ENCODE measurements at regions not wholly inside any gene's neighbourhood (a gene's known extent, or its start where the extent isn't known, plus 50 kb on each side); places are given as distances from the start of the nearest gene placed in this dataset.
A peak's percentile ranks its signal among the peaks of the same experiment; 100 is the strongest.

DNA sequence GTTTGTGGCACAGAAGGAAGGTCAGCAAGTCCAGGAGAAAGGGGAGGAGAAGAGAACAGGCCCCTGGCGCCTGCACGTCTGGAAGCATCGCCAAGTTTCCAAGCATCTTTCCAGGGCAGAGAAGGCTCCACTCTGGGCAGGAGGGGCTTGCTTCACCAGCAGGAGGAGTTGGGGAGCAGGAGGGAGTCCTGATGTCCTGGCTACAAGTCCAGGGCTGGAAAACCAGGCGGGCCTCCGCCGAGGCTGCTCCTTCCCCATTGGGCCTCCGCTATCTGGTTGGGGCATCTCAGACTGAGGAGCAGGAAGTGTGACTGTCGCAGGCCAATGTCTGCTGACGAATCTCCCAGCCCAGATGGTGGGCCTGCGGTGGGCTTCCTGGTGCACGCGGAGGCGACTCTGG is 421.9 kb downstream of the PREX1 start:
- BruUV-seq (replicated peaks): no TSS peak

DNA sequence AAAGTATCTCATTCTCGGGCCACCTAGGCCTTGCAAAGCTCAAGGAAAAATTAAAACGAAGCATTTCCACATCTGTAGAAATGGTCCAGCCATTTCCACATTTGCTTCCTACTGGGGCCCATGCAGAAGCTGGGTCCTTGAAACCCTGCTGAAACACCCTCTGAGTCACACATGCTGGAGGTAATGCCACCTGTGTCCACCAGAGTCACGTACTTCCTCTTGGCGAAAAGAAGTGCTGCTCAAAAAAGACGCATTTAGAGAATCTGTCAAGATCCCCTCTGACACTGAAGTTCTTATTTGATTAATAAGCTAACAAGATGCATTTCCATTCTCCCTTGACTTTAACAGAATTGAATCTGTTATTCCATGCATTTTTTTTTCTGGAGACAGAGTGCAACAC is 423.2 kb downstream of the PREX1 start:
- DNase-seq (ENCODE audit: low read depth, low spot score) (no peak), FAIRE-seq (no peak), ATAC-seq (peak; percentile 73)
- Histone ChIP-seq H4K20me1 (ENCODE audit: control insufficient read depth, insufficient read depth) (no peaks in the 10 kb centered on the region), H2AFZ (ENCODE audit: control insufficient read depth, low read depth, low read length) (no peak overlapping the region), H3K4me2 (ENCODE audit: control insufficient read depth, insufficient read depth) (no peak overlapping the region), H3K9ac (ENCODE audit: control insufficient read depth, insufficient read depth, low read length) (no peak overlapping the region), H3K27me3 (replicated peaks in 1 of 2; ENCODE audit: control insufficient read depth in 2 of 2, insufficient read depth in 2 of 2, low read length in 1 of 2) (peaks cover 0 to 4% of the 10 kb centered on the region in 2 experiments; a peak in 3 of 4 replicates), H3K9me3 (replicated peaks; ENCODE audit: control insufficient read depth, insufficient read depth, low read length) (no peaks in the 10 kb centered on the region), H3K4me1 (ENCODE audit: control insufficient read depth, insufficient read depth, low read length) (no peaks in the 10 kb centered on the region; the same call in 1 of the 2 replicates), H3K27ac (ENCODE audit: control insufficient read depth, insufficient read depth) (no peak overlapping the region), H3K36me3 (ENCODE audit: control insufficient read depth in 2 of 2, insufficient read depth in 2 of 2, low read length in 1 of 2) (no peaks in the 10 kb centered on the region), H3K4me3 (no peak overlapping the region), H3K79me2 (ENCODE audit: control insufficient read depth, insufficient read depth, low read length) (no peaks in the 10 kb centered on the region)
- in situ Hi-C loops (cut with MboI) (no loop called here), intact Hi-C loops (cut with micrococcal nuclease; ENCODE audit: unreplicated experiment) (no loop called here)
- SMC1A ChIA-PET (ENCODE audit: uncharacterized antibody, unreplicated experiment): interaction anchor here (1.3 kb wide), 1 partner anchor 51 kb away, joined by 4 read pairs; no protein-coding TSS in a partner anchor
- RAD21 ChIA-PET (ENCODE audit: unreplicated experiment): no interaction called here
- 26% methylated on average over 5 of the region's 5 CpGs for WGBS (ENCODE audit: insufficient coverage, insufficient replicate concordance, low lambda C conversion rate, missing lambda C conversion rate)
- POLR2A ChIA-PET: no interaction called here
- BruUV-seq (replicated peaks): no TSS peak
- CTCF ChIA-PET: interaction anchor here (0.6 kb wide), 1 partner anchor 1496 kb away, joined by 3 read pairs; no protein-coding TSS in a partner anchor
- TF ChIP-seq IRF4 (IDR thresholded peaks at IDR 0.05; ENCODE audit: low read depth, low read length): no peak
- TF ChIP-seq HDGF (IDR thresholded peaks at IDR 0.05): no peak
- TF ChIP-seq RAD21 (IDR thresholded peaks at IDR 0.05; ENCODE audit: insufficient read depth, low read depth, low read length): peak; percentile 46
- no peak for TF ChIP-seq EGR1 (IDR thresholded peaks at IDR 0.05; ENCODE audit: borderline replicate concordance in 1 of 2, low read depth in 2 of 2, low read length in 2 of 2)
- TF ChIP-seq, protein P1, sequence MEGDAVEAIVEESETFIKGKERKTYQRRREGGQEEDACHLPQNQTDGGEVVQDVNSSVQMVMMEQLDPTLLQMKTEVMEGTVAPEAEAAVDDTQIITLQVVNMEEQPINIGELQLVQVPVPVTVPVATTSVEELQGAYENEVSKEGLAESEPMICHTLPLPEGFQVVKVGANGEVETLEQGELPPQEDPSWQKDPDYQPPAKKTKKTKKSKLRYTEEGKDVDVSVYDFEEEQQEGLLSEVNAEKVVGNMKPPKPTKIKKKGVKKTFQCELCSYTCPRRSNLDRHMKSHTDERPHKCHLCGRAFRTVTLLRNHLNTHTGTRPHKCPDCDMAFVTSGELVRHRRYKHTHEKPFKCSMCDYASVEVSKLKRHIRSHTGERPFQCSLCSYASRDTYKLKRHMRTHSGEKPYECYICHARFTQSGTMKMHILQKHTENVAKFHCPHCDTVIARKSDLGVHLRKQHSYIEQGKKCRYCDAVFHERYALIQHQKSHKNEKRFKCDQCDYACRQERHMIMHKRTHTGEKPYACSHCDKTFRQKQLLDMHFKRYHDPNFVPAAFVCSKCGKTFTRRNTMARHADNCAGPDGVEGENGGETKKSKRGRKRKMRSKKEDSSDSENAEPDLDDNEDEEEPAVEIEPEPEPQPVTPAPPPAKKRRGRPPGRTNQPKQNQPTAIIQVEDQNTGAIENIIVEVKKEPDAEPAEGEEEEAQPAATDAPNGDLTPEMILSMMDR (IDR thresholded peaks at IDR 0.05 in 2 of 3, conservative IDR thresholded peaks at IDR 0.05 in 1 of 3; ENCODE audit: control insufficient read depth in 2 of 3, extremely low read depth in 1 of 3, insufficient read depth in 1 of 3, low read depth in 3 of 3, low read length in 3 of 3): peak in 2 of 3 experiments; percentile 55 to 57; a peak in 4 of 6 replicates
- TF ChIP-seq FOS (IDR thresholded peaks at IDR 0.05; ENCODE audit: borderline replicate concordance, extremely low read depth, insufficient read length): no peak

More for the DNA sequence above, 421.9 kb downstream of the PREX1 start:
- H2AFZ ChIP-seq (ENCODE audit: control insufficient read depth, low read depth, low read length): no peak overlapping the region
- TF ChIP-seq RAD51 (IDR thresholded peaks at IDR 0.05) (no peak), EGR1 (IDR thresholded peaks at IDR 0.05; ENCODE audit: borderline replicate concordance in 1 of 2, low read depth in 2 of 2, low read length in 2 of 2) (peak in 1 of 2 experiments; percentile 3; a peak in 1 of 3 replicates)
- DNase-seq (ENCODE audit: low read depth, low spot score) (no peak), FAIRE-seq (no peak), ATAC-seq (no peak)
- H3K9me3 ChIP-seq (replicated peaks; ENCODE audit: control insufficient read depth, insufficient read depth, low read length): no peaks in the 10 kb centered on the region
- 37% methylated on average over 13 of the region's 13 CpGs for WGBS (ENCODE audit: insufficient coverage, insufficient replicate concordance, low lambda C conversion rate, missing lambda C conversion rate)
- no peak overlapping the region for H3K4me2 ChIP-seq (ENCODE audit: control insufficient read depth, insufficient read depth)
- H3K27me3 ChIP-seq (replicated peaks in 1 of 2; ENCODE audit: control insufficient read depth in 2 of 2, insufficient read depth in 2 of 2, low read length in 1 of 2): peaks cover 0 to 4% of the 10 kb centered on the region in 2 experiments; a peak in 3 of 4 replicates
- no peak overlapping the region for H3K4me3 ChIP-seq
- H3K27ac ChIP-seq (ENCODE audit: control insufficient read depth, insufficient read depth): no peak overlapping the region
- H3K36me3 ChIP-seq (ENCODE audit: control insufficient read depth in 2 of 2, insufficient read depth in 2 of 2, low read length in 1 of 2): no peaks in the 10 kb centered on the region
- RAD21 ChIA-PET (ENCODE audit: unreplicated experiment): no interaction called here
- in situ Hi-C loops (cut with MboI): no loop called here
- SMC1A ChIA-PET (ENCODE audit: uncharacterized antibody, unreplicated experiment): interaction anchor here (1.3 kb wide), 1 partner anchor 52 kb away, joined by 4 read pairs; no protein-coding TSS in a partner anchor
- intact Hi-C loops (cut with micrococcal nuclease; ENCODE audit: unreplicated experiment): no loop called here
- no peak overlapping the region for H3K9ac ChIP-seq (ENCODE audit: control insufficient read depth, insufficient read depth, low read length)
- POLR2A ChIA-PET: no interaction called here
- CTCF ChIA-PET: interaction anchor here (1.7 kb wide), 1 partner anchor 215 kb away, joined by 5 read pairs; no protein-coding TSS in a partner anchor
- no peaks in the 10 kb centered on the region for H4K20me1 ChIP-seq (ENCODE audit: control insufficient read depth, insufficient read depth)
- H3K4me1 ChIP-seq (ENCODE audit: control insufficient read depth, insufficient read depth, low read length): no peaks in the 10 kb centered on the region; the same call in 1 of the 2 replicates
- no peaks in the 10 kb centered on the region for H3K79me2 ChIP-seq (ENCODE audit: control insufficient read depth, insufficient read depth, low read length)
